HFFc6 (cell line): ENCODE measurements at regions not wholly inside any gene's neighbourhood (a gene's known extent, or its start where the extent isn't known, plus 50 kb on each side); places are given as distances from the start of the nearest gene placed in this dataset.
"Not testable (repeated sequence)": the region's sequence is repeated elsewhere in the genome, so short reads cannot be mapped to it uniquely, and the experiment has no call there.

Experiments
- DNase-seq: peaks from one replicate; pipeline ENCODE4 v3.0.0-alpha.2; 2018
- H3K27ac Mint-ChIP-seq: 2 replicates; pipeline ENCODE4 v1.8.0; 2020; ENCODE audit warnings: mild to moderate bottlenecking, mixed read lengths
- H3K27me3 Mint-ChIP-seq: 2 replicates; pipeline ENCODE4 v1.8.0; 2021; ENCODE audit warnings: mild to moderate bottlenecking, moderate library complexity, mixed read lengths; ENCODE audit not compliant: insufficient read depth
- H3K36me3 Mint-ChIP-seq: 2 replicates; pipeline ENCODE4 v1.8.0; 2021; ENCODE audit warnings: low read depth, mixed read lengths
- H3K4me1 Mint-ChIP-seq: 2 replicates; pipeline ENCODE4 v1.8.0; 2020; ENCODE audit warnings: low read depth, mixed read lengths
- H3K4me3 Mint-ChIP-seq: 2 replicates; pipeline ENCODE4 v1.8.0; 2020; ENCODE audit warnings: mild to moderate bottlenecking, moderate library complexity, mixed read lengths
- H3K9me3 Mint-ChIP-seq: 2 replicates; pipeline ENCODE4 v1.8.0; 2020; ENCODE audit warnings: mild to moderate bottlenecking, mixed read lengths
- TF ChIP-seq, protein P1 (sequence below): fragments of 200-600 bp; sonication (generic); IDR thresholded peaks from 2 replicates; pipeline ENCODE4 v1.5.0; 2021; ENCODE audit warnings: antibody characterized with exemption, mild to moderate bottlenecking

DNA sequence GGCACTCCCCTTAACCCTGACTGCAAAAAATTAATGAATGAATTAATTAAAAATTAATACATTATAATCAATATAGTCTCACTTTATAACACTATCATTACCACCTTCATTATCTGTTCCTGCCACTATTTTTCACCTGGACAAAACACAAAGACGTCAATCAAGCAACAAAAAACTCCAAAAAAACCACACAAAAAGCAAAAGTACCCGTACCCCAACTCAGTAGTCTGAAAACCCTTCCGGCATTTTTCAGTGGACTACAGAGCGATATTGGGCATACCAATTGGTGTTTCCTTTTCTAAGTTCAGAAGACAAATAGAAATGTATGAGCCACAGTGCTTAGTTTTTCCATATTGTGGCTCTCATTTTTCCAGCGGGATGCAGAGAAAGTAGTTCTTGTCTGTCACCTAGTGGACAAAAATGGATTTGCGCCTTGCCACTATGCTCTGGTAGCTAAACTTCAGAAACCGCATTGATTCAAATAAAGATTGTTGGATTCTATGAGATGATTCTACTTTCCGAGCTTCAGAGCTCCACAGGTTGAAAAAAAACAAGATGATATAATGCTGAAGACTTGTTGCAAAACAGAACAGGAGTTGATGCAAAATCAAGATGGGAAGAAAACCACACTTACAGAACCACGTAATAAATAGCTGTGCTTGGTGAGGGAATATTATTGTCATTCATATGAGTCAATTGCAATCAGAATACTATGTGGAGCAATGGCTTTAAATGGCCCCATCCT, 50.6 kb upstream of the ITGB1 start:
- H3K4me3 Mint-ChIP-seq, result peak overlapping the region; percentile 79
- TF ChIP-seq, protein P1, sequence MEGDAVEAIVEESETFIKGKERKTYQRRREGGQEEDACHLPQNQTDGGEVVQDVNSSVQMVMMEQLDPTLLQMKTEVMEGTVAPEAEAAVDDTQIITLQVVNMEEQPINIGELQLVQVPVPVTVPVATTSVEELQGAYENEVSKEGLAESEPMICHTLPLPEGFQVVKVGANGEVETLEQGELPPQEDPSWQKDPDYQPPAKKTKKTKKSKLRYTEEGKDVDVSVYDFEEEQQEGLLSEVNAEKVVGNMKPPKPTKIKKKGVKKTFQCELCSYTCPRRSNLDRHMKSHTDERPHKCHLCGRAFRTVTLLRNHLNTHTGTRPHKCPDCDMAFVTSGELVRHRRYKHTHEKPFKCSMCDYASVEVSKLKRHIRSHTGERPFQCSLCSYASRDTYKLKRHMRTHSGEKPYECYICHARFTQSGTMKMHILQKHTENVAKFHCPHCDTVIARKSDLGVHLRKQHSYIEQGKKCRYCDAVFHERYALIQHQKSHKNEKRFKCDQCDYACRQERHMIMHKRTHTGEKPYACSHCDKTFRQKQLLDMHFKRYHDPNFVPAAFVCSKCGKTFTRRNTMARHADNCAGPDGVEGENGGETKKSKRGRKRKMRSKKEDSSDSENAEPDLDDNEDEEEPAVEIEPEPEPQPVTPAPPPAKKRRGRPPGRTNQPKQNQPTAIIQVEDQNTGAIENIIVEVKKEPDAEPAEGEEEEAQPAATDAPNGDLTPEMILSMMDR, result peak; percentile 100
- no peaks in the 10 kb centered on the region for H3K27me3 Mint-ChIP-seq
- peak; percentile 85 for DNase-seq
- no peaks in the 10 kb centered on the region for H3K9me3 Mint-ChIP-seq
- H3K4me1 Mint-ChIP-seq, result peaks cover 68% of the 10 kb centered on the region
- H3K36me3 Mint-ChIP-seq, result no peaks in the 10 kb centered on the region
- H3K27ac Mint-ChIP-seq, result peak overlapping the region; percentile 85

DNA sequence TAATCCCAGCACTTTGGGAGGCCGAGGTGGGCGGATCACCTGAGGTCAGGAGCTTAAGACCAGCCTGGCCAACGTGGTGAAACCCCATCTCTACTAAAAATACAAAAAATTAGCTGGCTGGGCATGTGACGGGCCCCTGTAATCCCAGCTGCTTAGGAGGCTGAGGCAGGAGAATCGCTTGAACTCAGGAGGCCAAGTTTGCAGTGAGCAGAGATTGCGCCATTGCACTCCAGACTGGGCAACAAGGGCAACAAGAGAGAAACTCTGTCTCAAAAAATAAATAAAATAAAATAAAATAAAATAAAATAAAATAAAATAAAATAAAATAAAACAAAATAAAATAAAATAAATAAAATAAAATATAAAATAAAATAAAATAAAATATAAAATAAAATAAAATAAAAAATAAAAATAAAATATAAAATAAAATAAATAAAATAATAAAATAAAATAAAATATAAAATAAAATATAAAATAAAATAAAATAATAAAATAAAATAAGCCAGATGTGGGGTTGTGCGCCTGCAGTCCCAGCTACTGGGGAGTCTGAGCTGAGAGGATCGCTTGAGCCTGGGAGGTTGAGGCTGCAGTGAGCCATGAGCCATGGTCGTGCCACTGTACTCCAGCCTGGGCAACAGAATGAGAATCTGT, 49.8 kb upstream of the ITGB1 start:
- not testable (repeated sequence) for H3K27ac Mint-ChIP-seq
- H3K4me1 Mint-ChIP-seq, result peaks cover 73% of the 10 kb centered on the region

More for the DNA sequence above, 49.8 kb upstream of the ITGB1 start:
- not testable (repeated sequence) for DNase-seq, H3K4me3 Mint-ChIP-seq, H3K36me3 Mint-ChIP-seq, H3K27me3 Mint-ChIP-seq, H3K9me3 Mint-ChIP-seq
